GM13976 (cell line): ENCODE measurements at regions not wholly inside any gene's neighbourhood (a gene's known extent, or its start where the extent isn't known, plus 50 kb on each side); places are given as distances from the start of the nearest gene placed in this dataset.

ENCODE experiments used
- DNase-seq: peaks from one replicate; pipeline ENCODE4 v3.0.0; 2012; ENCODE audit warnings: low spot score
- CTCF ChIP-seq: IDR thresholded peaks from 2 replicates; pipeline ENCODE4 v1.5.1; 2012; ENCODE audit warnings: borderline replicate concordance, mild to moderate bottlenecking; ENCODE audit not compliant: insufficient read depth; ENCODE audit errors: extremely low read depth, missing control alignments, control extremely low read depth
- in situ Hi-C: fragments of 300-500 bp; cut with MboI; formaldehyde crosslinking; loops from one replicate; pipeline ENCODE4 v1.12.0; 2022; ENCODE audit warnings: low sequenced_read_pairs, mixed read lengths, inconsistent platforms; ENCODE audit not compliant: unreplicated experiment

GRCh38 chr7:11951909-11952308, 119.9 kb upstream of the THSD7A start:
- in situ Hi-C loops = no loop called here
- no peak for DNase-seq
- no peak for TF ChIP-seq CTCF

GRCh38 chr7:11952972-11953371, 121.0 kb upstream of the THSD7A start:
- no peak for TF ChIP-seq CTCF
- in situ Hi-C loops = no loop called here
- no peak for DNase-seq

- TF ChIP-seq CTCF = no peak
- in situ Hi-C loops = no loop called here
- DNase-seq = no peak
Measured at GRCh38 chr7:11956991-11957390, 125.0 kb upstream of the THSD7A start.

- no peak for DNase-seq
- TF ChIP-seq CTCF = no peak
- in situ Hi-C loops = no loop called here
Measured at GRCh38 chr7:11957956-11958355, 126.0 kb upstream of the THSD7A start.

GRCh38 chr7:11959121-11959520, 127.1 kb upstream of the THSD7A start:
- DNase-seq = no peak
- in situ Hi-C loops = no loop called here
- no peak for TF ChIP-seq CTCF

- TF ChIP-seq CTCF = no peak
- DNase-seq = no peak
- in situ Hi-C loops = no loop called here
Measured at GRCh38 chr7:11960621-11961020, 128.6 kb upstream of the THSD7A start.

GRCh38 chr7:11969643-11970042, 137.6 kb upstream of the THSD7A start:
- in situ Hi-C loops = no loop called here
- DNase-seq = no peak
- no peak for TF ChIP-seq CTCF
